ENCODE measurements at regions not wholly inside any gene's neighbourhood (a gene's known extent, or its start where the extent isn't known, plus 50 kb on each side); places are given as distances from the start of the nearest gene placed in this dataset.

DNA sequence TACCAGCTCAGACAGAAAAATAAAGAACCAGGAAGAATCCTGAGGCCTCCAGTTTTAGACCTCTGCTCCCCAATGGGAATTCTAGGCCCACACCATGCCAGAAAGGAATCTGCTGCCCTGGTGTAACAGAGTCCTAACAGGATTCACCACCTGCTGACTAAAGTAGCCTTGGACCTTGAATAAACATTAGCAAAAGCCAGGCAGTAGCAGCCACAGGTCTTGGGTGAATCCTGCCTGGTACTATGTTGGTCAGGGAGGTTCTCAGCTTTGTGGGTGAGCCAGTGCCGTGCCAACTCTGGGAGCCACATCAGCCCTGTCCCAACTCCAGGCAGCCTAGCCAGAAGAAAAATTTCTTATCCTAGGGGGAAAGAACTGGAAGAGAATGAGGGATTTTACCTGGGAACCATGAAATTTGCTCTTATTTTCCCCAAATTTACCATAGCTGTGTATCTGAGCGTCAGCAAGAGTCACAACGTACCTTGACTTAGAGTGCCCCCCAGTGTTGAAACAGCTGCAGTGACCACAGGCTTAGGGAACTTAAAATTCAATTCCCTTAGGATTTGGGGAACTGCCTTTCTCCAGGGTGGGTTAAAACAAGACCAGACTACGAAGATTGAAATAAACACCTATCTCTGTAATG lies 1895.6 kb upstream of the PRR20A start:
- DNase-seq (ENCODE audit: low spot score) = no peak
- intact Hi-C loops (cut with DNase I) = no loop called here

DNA sequence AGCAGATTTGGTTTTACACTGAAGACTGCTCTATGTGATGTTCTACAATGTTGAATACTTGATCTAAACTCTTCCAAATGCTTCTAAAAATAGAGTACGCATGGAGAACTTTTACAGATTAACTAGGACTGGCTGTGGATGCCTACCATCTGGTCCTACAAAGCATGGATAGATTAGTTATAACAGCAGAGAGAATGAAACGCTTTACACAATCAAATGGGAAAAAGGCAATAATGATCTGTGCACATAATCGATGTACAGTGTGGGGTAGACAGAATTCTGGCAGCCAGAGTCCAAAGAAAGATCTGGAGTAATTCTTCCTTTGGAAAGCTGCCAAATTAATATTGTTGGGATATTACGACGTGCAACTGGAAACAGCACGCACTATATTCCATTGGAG lies 1885.5 kb upstream of the PRR20A start:
- intact Hi-C loops (cut with DNase I) = no loop called here
- DNase-seq (ENCODE audit: low spot score) = no peak

DNA sequence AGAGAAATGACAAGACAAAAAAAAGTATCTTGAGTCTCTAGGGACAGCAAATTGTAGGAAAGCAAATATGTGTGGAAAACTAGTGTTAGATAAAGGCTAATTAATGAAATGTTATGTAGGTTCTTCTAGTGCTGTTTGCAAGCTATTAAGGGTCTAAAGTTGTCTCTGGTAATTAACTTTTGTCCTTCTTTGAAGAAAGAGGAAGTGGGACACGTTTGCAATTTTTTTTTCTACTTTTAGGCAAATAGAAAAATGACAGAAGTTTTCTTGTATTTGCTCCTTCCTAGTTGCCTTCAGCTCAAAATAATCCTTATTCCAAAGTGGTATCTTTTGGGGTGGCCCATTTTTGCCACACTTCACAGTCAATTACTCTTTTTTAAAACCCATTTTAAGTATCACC lies 1877.7 kb upstream of the PRR20A start:
- intact Hi-C loops (cut with DNase I) = no loop called here

DNA sequence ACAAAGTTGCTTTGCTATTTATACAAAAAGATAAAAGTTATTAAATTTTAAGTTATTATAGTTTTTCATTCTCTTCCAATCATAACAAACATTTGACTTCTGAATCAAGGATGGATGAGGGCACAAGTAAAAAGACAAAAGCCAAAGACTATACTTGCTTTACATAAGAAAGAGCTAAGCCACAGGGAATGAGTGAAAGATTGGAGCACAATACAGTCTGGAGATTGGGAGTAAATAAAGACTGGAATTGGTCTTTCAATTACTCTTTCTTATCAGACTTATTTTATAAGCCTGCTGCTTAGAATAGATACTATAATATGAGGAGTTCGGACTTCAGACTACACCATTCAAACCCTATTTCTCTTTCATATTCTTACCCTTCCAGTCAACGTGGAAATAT lies 1874.1 kb upstream of the PRR20A start:
- intact Hi-C loops (cut with DNase I) = no loop called here
- DNase-seq (ENCODE audit: low spot score) = no peak

More for the DNA sequence above, 1877.7 kb upstream of the PRR20A start:
- no peak for DNase-seq (ENCODE audit: low spot score)

DNA sequence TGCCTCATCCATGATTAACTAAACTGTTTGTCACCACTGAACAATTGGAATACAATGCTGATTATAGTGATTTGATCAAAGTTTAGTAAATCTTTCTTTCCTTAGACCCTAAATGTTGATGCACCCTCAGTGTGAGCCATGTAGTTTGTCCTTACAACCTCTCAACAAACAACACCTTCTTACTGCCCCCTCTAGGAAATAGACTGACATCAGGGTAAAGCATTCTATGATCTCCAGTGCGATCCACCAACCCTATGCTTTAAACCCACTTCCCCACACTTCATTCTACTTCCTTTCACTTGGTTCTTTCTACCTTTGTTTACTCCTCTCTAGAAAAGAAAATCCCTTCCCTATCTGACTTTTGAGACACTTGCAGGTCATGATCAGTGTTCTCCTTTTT lies 1842.5 kb upstream of the PRR20A start:
- DNase-seq (ENCODE audit: low spot score) = no peak

DNA sequence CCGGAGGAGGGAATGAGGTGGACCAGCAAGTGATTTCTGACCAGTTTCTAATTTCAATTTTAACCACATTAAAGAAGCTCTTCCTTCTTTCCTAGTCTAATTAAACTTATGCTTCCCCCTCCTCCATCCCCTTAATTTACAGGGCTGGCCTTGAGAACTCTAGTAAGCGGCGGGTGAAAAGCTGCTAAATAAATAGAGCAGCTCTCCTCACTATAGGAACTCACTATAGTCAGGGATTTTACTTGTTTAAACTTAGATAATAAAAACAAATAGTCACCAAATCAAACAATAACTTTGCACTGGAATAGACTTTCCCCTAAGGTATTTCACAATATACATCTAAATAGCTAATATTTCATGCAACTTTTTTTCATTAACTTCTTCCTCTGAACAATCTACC lies 1838.2 kb upstream of the PRR20A start:
- intact Hi-C loops (cut with DNase I) = no loop called here
- no peak for DNase-seq (ENCODE audit: low spot score)

More for the DNA sequence above, 1842.5 kb upstream of the PRR20A start:
- intact Hi-C loops (cut with DNase I) = no loop called here

DNA sequence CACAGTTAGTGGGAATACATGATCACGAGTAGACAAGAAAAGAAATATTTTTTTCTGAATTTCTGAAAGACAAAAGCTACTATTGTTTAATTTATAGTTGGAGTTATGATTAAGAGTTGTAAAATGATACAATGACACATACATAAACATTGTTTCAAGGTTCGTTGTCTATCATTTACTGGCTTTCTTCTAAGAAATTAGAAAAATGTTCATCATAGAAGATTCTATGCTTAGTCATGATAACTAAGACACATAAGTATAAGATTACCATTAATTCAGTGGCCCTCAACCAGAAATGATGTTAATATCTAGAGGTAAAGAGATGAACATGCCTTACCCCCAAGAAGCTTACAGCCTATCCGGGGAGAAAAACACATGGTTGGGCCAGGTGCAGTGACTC lies 1832.8 kb upstream of the PRR20A start:
- DNase-seq (ENCODE audit: low spot score) = no peak
- intact Hi-C loops (cut with DNase I) = loop anchor here in 1 of 2 donors (5.0 kb wide), 1 partner anchor 309 kb away; no protein-coding TSS in a partner anchor

DNA sequence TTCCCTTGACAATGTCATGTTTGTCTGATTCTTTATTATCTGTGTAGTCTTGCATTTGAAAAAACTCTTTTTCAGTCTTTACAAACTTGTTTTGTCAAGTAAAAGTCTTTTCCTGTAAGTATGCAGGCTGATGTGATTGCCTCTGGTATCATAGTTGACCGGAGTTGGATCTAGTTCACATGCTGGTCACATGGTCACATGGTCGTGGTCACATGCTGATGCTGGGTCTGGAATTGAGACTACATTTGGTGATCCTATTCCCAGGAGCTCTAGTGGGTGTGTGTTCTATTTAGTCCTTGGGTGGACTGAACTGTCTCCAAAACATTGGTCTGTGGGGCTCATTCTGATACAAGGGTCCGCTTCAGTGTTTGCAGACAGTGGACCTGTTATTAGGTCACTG lies 1798.8 kb upstream of the PRR20A start:
- intact Hi-C loops (cut with DNase I) = no loop called here
- DNase-seq (ENCODE audit: low spot score) = no peak

DNA sequence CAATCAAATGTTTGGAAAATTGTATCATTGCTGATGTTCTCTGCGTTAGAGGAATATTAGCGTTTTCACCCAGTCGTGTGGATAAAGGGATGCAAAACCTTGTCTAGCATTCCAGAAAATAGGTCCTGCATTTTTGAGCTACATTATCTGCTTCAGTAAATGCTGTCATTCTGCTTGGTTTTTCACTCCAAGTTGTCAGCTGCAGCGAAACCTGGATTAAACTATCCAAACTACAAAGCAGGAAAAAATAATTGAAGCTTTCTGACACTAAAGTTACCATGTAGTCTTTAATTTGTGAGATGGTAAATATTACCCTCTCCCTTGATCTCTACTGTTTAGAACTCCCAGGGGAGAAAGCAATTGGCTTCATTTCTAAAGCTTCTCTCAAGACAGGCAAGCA lies 1795.5 kb upstream of the PRR20A start:
- no peak for DNase-seq (ENCODE audit: low spot score)
- intact Hi-C loops (cut with DNase I) = no loop called here

DNA sequence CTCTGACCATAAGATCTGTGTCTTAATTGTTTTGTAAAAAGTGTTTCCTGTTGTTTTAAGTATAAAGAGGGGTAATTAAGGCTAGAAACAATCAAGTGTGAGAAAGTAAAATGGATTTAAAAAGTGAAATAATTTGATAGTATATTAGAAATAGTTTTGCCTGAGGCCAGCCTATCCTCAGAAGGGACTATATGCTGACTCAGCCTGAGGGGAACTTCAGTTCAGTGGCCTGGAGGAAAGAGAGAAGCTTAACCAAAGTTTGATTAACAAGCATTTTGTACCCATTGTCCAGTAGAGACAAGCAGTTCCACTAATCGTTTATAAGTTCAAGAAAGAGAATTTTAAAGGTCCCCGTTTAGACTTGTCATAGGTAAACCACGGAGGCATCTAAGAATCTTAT lies 1793.2 kb upstream of the PRR20A start:
- intact Hi-C loops (cut with DNase I) = no loop called here
- DNase-seq (ENCODE audit: low spot score) = no peak

DNA sequence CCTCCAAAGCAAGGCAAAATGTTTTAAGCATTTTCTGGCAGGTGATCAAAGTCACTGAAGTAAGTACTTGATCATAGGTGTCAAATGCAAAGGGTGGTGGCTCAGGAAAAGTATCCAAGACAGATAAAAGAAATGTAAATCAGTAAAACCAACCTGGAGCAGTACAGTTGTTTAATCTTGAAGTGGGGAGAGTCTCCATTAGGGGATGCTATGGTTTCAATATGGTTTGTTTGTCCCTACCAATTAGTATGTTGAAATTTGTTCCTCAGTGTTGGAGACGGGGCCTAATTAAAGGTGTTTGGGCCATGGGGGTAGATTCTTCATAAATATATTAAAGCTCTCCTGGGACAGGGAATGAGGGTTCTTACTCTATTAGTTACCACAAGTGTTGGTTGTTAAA lies 1781.7 kb upstream of the PRR20A start:
- DNase-seq (ENCODE audit: low spot score) = no peak
- intact Hi-C loops (cut with DNase I) = no loop called here

DNA sequence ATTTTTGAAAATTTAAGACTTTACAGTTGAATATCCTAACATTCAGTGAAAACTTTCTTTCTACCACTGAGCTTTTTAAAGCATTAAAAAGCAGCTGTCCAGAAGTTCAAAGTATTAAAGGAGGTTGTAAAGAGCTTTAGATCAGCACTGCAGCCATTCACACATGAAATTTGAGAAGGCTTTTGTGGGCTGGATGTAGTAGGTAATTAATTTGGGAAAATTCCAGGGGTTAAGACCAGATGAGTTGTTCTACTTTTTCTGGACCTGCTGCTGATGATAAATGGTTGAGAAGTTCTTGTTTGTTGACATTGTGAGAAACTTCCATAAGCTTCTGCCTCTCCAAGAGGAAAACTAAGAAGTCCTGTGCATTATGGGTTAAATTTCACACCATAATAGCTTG lies 1779.6 kb upstream of the PRR20A start:
- no peak for DNase-seq (ENCODE audit: low spot score)
- intact Hi-C loops (cut with DNase I) = no loop called here

DNA sequence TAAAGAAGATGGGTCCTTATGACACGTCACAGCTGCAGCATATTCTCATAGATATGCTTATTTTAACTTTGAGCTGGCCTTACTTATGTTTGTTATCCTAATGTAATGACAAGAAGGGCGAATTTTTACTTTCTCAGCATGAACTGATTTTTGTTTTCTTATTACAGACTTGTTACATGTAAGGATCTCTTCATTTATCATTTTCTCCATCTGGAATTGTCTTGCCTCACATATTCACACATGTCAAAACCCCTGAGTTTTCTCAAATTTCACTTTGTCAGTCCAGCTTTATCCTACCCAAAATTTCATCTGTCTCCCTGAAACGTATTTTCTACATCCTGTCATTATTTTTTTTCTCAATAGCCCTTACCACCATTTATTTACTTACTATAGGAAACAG lies 1774.0 kb upstream of the PRR20A start:
- DNase-seq (ENCODE audit: low spot score) = no peak
- intact Hi-C loops (cut with DNase I) = no loop called here

DNA sequence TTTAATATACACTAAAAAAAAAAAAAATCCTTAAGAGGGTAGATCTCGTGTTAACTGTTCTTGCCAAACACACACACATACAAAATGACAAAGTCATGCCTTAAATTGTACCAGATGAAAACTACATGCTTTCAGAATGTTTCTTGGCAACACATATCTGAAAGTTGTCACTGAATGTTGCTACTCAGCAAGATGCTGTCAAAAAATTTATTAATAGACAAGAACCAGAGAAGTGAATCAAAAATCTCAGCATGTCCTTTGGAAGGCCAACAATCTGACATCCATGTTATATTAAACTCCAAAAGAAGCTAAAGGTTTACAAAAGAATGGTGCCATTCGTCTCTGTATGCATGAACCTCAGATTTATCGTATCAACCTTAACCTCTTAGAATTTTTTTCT lies 1746.2 kb upstream of the PRR20A start:
- intact Hi-C loops (cut with DNase I) = no loop called here

DNA sequence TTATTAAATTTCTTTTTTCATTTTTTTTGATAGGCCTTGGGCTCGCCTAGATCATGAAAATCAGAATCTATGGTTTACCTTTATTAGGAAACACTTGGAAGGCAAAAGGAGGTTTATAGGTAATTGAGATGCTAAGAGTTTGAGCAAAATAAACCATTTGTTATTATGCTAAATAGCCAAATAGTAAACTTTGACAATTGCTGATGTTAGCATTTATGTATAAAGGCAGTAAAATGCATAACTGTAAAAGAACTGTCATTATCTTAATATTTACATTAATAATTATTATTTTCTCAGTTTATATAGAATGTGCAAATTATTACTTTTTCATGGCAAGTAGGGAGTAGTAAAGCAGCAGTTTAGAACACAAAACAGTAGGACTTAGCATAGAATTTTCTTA lies 1737.8 kb upstream of the PRR20A start:
- no peak for DNase-seq (ENCODE audit: low spot score)
- intact Hi-C loops (cut with DNase I) = no loop called here

More for the DNA sequence above, 1746.2 kb upstream of the PRR20A start:
- no peak for DNase-seq (ENCODE audit: low spot score)

DNA sequence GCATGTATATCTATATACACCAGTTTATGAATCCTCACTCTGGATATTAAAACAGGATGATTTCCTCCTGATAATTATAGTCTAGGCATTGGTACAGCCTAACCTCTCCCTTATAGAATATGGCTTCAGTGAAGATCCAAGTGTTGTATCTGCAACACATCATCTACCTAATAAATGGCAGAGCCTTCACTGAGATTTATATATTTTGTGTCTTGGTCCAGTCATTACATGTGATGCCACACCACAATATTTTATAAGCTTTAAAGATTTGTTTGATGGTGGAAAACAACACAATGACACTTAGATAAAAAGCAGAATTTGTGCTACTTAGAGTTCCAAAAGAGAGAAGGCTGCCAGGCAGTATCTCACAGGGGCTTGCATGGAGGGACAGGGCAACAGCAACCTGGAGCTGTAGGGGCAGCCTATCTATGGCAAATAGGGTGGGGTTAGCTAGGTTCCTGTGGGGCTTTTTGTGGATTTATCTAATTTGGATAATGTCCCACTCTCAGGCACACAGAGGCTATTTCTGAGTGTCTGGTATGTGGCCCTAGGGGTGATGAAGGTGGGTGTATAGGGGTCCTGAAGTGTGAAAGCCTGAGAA lies 1736.7 kb upstream of the PRR20A start:
- DNase-seq (ENCODE audit: low spot score) = no peak
- intact Hi-C loops (cut with DNase I) = no loop called here

DNA sequence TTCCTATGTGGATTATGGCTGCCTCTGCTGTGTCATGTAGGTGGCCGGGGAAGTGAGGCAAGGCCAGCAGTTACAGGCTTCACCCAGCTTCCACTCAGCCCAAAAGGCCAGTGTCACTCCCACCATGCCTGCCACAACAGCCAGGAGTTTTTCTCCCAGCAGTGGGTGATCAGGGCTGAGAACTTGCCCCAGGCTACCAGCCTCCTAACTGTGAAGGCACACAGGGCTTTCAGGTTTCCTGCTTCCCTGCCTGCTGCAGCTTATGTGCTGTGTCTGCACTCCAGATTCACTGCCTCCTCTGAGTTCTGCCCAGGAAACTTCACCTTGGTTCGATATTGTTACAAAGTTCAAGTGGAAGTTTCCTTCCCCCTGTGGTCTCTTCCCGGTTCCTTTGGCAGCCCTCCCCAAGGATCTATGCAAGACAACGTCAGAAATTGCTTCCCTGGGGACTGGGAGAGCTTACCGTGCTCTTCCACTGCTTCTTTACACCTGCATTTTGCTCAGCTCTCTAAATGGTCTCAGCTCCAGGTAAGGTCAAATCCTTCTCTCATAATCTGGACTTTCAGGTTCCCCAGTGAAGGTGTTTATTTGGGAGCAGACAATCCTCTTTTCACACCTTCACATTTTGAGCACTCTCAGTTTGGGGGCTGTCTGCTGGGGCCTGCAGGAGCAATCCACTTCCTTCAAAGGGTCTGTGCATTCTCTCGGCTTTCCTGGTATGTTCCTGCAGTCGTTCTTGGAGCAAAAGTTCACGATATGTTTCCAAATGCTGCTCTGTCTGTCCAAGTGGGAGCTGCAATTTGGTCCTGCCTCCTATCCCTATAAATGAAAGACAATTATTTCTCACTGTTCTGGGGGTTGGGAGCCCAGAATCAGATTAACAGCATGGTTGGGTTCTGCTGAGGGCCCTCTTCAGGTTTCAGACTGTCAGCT lies 1730.1 kb upstream of the PRR20A start:
- intact Hi-C loops (cut with DNase I) = no loop called here
- DNase-seq (ENCODE audit: low spot score) = no peak

DNA sequence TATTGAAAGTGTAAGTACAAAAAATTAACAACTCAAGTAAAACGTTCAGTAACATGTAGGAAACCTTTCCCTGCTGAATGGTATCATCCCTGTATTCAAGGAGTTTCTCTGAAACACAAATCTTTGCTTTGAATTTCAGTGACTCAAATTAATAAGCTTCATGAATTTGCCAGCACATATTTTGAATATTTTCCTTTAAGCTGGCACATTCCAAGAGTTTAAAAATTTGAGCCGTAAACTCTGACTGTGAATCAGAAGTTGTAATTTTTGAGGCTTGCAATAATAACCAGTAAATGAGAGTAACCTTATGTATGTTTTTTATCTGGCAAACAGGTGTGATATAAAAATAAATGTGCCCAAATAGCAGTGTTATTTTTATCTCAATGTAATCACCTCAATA lies 1722.6 kb upstream of the PRR20A start:
- intact Hi-C loops (cut with DNase I) = no loop called here
- DNase-seq (ENCODE audit: low spot score) = no peak

DNA sequence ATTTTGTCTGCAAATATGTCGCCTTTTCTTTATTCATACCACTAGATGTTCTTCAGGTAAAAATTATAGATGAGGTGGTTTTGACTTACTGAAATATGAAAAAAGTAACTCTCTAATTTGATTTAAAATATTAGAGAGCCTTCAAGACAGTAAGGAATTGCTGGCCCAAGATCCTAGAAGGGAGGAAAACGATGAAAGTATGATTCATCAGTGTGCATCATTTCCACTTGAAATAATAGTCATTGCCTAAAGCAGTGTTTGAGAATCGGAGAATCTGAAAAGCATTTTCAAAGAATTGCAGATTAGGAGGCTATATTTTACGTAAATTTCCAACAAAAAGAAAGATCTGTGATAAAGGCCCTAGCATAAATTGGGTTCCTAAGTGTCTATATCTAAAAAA lies 1707.9 kb upstream of the PRR20A start:
- no peak for DNase-seq (ENCODE audit: low spot score)
- intact Hi-C loops (cut with DNase I) = no loop called here

DNA sequence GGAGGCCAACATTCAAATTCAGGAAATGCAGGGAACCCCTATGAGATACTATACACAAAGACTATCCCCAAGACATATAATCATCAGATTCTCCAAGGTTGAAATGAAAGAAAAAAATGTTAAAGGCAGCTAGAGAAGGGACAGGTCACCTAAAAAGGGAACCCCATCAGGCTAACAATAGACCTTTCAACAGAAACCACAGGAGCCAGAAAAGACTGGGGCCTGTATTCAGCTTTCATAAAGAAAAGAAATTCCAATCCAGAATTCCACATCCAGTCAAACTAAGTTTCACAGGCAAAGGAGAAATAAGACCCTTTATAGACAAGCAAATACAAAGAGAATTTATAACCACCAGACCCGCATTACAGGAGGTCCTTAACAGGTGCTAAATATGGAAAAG lies 1703.6 kb upstream of the PRR20A start:
- intact Hi-C loops (cut with DNase I) = no loop called here

DNA sequence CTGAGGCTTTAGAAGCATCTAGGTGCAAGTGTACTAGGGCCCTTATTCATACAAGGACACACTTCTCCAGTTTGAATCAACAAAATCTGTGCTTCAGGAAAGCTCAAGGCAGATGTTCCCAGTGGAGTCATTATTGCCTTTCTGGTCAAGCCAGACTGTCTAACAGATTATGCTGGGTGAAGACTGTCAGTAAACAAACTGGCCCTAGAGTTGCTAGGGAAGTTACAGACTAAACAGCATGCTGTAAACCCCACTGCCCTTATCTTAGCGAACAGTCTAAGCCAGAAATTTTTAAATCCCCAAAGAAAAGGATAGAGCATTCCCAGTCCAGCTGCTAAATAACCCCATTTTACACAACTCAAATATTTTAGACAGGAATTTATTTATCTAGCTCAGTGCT lies 1701.3 kb upstream of the PRR20A start:
- DNase-seq (ENCODE audit: low spot score) = no peak
- intact Hi-C loops (cut with DNase I) = no loop called here

More for the DNA sequence above, 1703.6 kb upstream of the PRR20A start:
- DNase-seq (ENCODE audit: low spot score) = no peak

Data from posterior vena cava (tissue), 2 donors.